ENCODE measurements at regions not wholly inside any gene's neighbourhood (a gene's known extent, or its start where the extent isn't known, plus 50 kb on each side); places are given as distances from the start of the nearest gene placed in this dataset.

DNA sequence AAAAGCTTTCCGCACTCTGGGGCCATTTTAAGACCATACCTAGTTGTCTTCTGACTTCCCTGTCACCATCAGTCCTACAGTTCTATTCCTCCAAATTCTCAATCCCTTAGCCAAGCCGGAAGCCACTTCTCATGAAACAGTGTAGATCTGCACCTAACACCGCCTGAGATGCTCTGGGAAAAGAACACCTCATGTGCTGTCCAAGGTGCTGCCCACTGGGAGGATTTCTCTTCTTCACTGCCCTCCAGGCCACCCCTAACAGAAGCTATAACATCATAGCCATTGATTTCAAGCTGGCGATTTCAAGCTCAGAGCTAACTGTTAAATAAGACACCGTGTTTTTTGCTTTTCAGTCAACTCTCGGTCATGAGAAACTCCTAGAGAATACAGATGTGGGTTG, 559.3 kb downstream of the CCDC171 start:
- H3K36me3 ChIP-seq, result no peaks in the 10 kb centered on the region
- H3K4me3 ChIP-seq (ENCODE audit: low read depth in 1 of 2, low read length in 1 of 2), result no peak overlapping the region
- no peaks in the 10 kb centered on the region for H3K9me3 ChIP-seq
- no peaks in the 10 kb centered on the region for H3K27me3 ChIP-seq
- H3K27ac ChIP-seq, result no peak overlapping the region
- no peaks in the 10 kb centered on the region for H3K4me1 ChIP-seq (ENCODE audit: control insufficient read depth in 1 of 2, insufficient read depth in 1 of 2, low read depth in 1 of 2, low read length in 1 of 2)
- TF ChIP-seq, protein P1, sequence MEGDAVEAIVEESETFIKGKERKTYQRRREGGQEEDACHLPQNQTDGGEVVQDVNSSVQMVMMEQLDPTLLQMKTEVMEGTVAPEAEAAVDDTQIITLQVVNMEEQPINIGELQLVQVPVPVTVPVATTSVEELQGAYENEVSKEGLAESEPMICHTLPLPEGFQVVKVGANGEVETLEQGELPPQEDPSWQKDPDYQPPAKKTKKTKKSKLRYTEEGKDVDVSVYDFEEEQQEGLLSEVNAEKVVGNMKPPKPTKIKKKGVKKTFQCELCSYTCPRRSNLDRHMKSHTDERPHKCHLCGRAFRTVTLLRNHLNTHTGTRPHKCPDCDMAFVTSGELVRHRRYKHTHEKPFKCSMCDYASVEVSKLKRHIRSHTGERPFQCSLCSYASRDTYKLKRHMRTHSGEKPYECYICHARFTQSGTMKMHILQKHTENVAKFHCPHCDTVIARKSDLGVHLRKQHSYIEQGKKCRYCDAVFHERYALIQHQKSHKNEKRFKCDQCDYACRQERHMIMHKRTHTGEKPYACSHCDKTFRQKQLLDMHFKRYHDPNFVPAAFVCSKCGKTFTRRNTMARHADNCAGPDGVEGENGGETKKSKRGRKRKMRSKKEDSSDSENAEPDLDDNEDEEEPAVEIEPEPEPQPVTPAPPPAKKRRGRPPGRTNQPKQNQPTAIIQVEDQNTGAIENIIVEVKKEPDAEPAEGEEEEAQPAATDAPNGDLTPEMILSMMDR (IDR thresholded peaks at IDR 0.05), result no peak

DNA sequence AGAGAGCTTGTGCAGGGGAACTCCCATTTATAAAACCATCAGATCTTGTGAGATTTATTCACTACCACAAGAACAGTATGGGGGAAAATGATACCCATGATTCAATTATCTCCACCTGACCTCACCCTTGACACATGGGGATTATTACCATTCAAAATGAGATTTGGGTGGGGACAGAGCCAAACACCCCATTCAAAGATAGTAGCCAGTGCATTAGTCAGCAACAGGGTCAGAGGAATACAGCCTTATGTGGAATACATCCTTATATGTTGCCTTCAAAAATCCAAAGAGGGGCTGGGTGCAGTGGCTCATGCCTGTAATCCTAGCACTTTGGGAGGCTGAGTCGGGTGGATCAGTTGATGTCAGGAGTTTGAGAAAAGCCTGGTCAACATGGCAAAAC, 563.2 kb downstream of the CCDC171 start:
- no peak overlapping the region for H3K4me3 ChIP-seq (ENCODE audit: low read depth in 1 of 2, low read length in 1 of 2)

DNA sequence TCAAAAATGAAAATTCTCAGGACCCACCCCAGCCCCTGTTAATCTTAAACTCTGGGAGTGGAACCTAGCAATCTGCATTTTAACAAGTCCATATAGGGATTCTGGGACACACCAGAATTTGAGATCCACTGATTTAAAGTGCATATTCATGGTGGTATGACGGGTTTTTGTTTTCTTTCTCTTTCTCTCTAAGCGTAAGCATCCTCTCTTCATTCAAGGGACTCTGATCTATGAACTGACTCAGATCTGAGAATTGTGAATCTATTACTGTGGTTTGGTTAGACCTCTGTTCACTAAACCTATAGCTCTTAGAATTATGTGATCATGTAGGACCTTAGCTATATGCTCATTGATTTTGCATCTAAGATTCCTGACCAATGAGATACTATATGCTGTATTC, 565.2 kb downstream of the CCDC171 start:
- Histone ChIP-seq H3K4me3 (ENCODE audit: low read depth in 1 of 2, low read length in 1 of 2) (no peak overlapping the region), H3K27ac (no peak overlapping the region), H3K27me3 (no peaks in the 10 kb centered on the region), H3K9me3 (no peaks in the 10 kb centered on the region), H3K36me3 (no peaks in the 10 kb centered on the region), H3K4me1 (ENCODE audit: control insufficient read depth in 1 of 2, insufficient read depth in 1 of 2, low read depth in 1 of 2, low read length in 1 of 2) (no peaks in the 10 kb centered on the region)
- TF ChIP-seq, protein P1 (IDR thresholded peaks at IDR 0.05), result no peak

More for the DNA sequence above, 563.2 kb downstream of the CCDC171 start:
- no peaks in the 10 kb centered on the region for H3K9me3 ChIP-seq
- H3K27me3 ChIP-seq, result no peaks in the 10 kb centered on the region
- no peak overlapping the region for H3K27ac ChIP-seq
- no peaks in the 10 kb centered on the region for H3K4me1 ChIP-seq (ENCODE audit: control insufficient read depth in 1 of 2, insufficient read depth in 1 of 2, low read depth in 1 of 2, low read length in 1 of 2)
- no peaks in the 10 kb centered on the region for H3K36me3 ChIP-seq
- TF ChIP-seq, protein P1 (IDR thresholded peaks at IDR 0.05), result no peak

DNA sequence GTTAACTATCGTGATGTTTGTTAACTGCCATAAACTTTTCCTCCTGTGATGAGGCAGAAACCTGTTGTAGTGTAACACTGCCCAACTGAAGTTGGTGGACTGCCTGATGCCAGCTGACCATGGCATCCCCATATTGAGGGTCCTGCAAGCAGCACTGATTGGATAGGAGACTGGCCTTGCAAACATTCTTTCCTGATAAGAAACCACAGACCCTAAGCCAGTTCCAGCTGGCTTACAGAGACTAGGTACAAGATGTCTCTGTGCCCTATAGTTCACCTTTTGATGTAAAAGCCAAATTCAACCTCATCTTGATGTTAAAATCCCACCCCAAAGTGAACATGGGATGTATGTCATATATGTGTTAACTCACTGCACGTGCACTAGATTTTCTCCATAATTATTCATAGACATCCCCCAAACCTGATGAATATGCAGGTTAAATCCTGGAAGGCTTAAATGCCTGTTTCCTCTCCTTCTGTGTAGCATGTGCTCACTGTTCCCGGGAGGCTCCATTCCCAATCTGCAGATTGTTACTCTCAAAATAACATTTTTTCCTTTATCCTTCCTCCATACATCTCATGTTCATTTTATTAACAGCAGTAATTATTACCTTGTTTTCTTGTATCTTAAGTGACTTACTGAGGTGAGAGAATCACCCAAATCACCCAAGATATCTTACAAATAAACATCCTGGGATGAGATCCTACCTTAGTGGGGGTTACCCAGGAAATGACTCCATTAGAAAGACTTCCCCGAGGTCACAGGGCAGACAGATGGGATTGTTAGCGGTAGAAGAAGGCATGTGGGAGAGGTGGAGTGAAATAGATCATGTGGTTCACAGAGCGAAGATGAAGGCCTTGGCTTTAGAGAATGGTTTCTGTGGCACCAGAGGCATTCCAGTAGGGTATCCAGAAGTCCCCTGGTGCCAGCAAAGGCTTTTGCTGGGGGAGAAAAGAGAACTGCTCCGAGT, 566.7 kb downstream of the CCDC171 start:
- H3K4me3 ChIP-seq (ENCODE audit: low read depth in 1 of 2, low read length in 1 of 2), result no peak overlapping the region
- H3K9me3 ChIP-seq, result no peaks in the 10 kb centered on the region
- H3K27ac ChIP-seq, result no peak overlapping the region
- no peaks in the 10 kb centered on the region for H3K36me3 ChIP-seq
- TF ChIP-seq, protein P1 (IDR thresholded peaks at IDR 0.05), result no peak
- no peaks in the 10 kb centered on the region for H3K4me1 ChIP-seq (ENCODE audit: control insufficient read depth in 1 of 2, insufficient read depth in 1 of 2, low read depth in 1 of 2, low read length in 1 of 2)
- H3K27me3 ChIP-seq, result no peaks in the 10 kb centered on the region

DNA sequence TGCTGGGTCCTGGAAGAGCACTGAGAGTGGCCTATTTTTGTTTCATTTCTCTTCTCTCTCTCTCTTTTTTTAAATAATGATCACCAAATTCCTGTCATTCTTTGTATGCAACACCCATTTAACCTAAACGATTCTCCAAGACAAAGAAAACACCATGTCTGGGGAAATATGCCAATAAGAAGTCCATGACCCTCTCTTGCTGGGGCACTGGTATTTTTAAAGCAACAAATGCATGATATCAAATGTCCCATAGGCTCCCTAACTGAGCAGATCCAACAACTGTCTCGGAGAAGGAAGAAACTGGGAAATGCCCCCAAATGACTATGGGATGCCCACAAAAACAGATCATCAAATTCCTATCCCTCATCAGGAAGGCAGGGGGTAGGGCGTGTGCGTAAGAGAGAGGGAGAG, 567.4 kb downstream of the CCDC171 start:
- Histone ChIP-seq H3K9me3 (no peaks in the 10 kb centered on the region), H3K4me3 (ENCODE audit: low read depth in 1 of 2, low read length in 1 of 2) (no peak overlapping the region), H3K27me3 (no peaks in the 10 kb centered on the region), H3K4me1 (ENCODE audit: control insufficient read depth in 1 of 2, insufficient read depth in 1 of 2, low read depth in 1 of 2, low read length in 1 of 2) (no peaks in the 10 kb centered on the region), H3K27ac (no peak overlapping the region), H3K36me3 (no peaks in the 10 kb centered on the region)
- TF ChIP-seq, protein P1 (IDR thresholded peaks at IDR 0.05), result no peak

All from neutrophil (primary cell).